Fibroblast of mammary gland (primary cell): ENCODE measurements at regions not wholly inside any gene's neighbourhood (a gene's known extent, or its start where the extent isn't known, plus 50 kb on each side); places are given as distances from the start of the nearest gene placed in this dataset.
A peak's percentile ranks its signal among the peaks of the same experiment; 100 is the strongest.

Experiments used
- DNase-seq: peaks from one replicate; pipeline ENCODE4 v3.0.0-alpha.2; 2010; ENCODE audit warnings: low read depth
- H3K4me3 ChIP-seq: 2 replicates; pipeline ENCODE4 v1.5.1; 2011; ENCODE audit warnings: low read depth, mild to moderate bottlenecking, low read length, moderate library complexity; ENCODE audit not compliant: control insufficient read depth
- CTCF ChIP-seq: conservative IDR thresholded peaks from 2 replicates; pipeline ENCODE4 v1.5.1; 2011; ENCODE audit warnings: low read depth, low read length, inconsistent platforms; ENCODE audit not compliant: control insufficient read depth, insufficient read depth

- no peak for DNase-seq
- TF ChIP-seq CTCF = no peak
- no peak overlapping the region for H3K4me3 ChIP-seq
Observed at GRCh38 chr3:28846971-28847478, 433.8 kb upstream of the RBMS3 start.

GRCh38 chr3:28847736-28848135 is 433.1 kb upstream of the RBMS3 start:
- TF ChIP-seq CTCF = no peak
- no peak for DNase-seq
- no peak overlapping the region for H3K4me3 ChIP-seq

- no peak for TF ChIP-seq CTCF
- DNase-seq = no peak
- H3K4me3 ChIP-seq = no peak overlapping the region
Observed at GRCh38 chr3:28850186-28850585, 430.7 kb upstream of the RBMS3 start.

- TF ChIP-seq CTCF = peak; percentile 9
- peak; percentile 24 for DNase-seq
- no peak overlapping the region for H3K4me3 ChIP-seq
Observed at GRCh38 chr3:28853830-28854229, 427.0 kb upstream of the RBMS3 start.

GRCh38 chr3:28856796-28857195 is 424.1 kb upstream of the RBMS3 start:
- no peak for DNase-seq
- no peak overlapping the region for H3K4me3 ChIP-seq
- TF ChIP-seq CTCF = no peak

- no peak overlapping the region for H3K4me3 ChIP-seq
- no peak for DNase-seq
- no peak for TF ChIP-seq CTCF
Observed at GRCh38 chr3:28859897-28860296, 421.0 kb upstream of the RBMS3 start.

GRCh38 chr3:28860307-28860706 is 420.6 kb upstream of the RBMS3 start:
- peak; percentile 7 for DNase-seq
- TF ChIP-seq CTCF = no peak
- no peak overlapping the region for H3K4me3 ChIP-seq
